Lung (tissue), 11 donors: ENCODE measurements at regions not wholly inside any gene's neighbourhood (a gene's known extent, or its start where the extent isn't known, plus 50 kb on each side); places are given as distances from the start of the nearest gene placed in this dataset.

Source experiments
- ATAC-seq: fragments of 200-7000 bp; cut with Tn5 transposase; one replicate; pipeline ENCODE4 v1.9.1; 2020; ENCODE audit warnings: moderate number of reproducible peaks; ENCODE audit not compliant: insufficient read depth, low FRiP score
- DNase-seq, 3 donors: peaks; one replicate each; pipeline ENCODE4 v3.0.0-alpha.2; 2013 to 2017
- H3K27ac ChIP-seq, 2 donors: one replicate each; pipeline ENCODE4 v1.5.1; 2013; ENCODE audit warnings: mild to moderate bottlenecking in 2 of 2, moderate library complexity in 2 of 2, control low read depth in 1 of 2, inconsistent platforms in 1 of 2, low read depth in 1 of 2, low read length in 1 of 2
- H3K27me3 ChIP-seq, 3 donors: one replicate each; pipeline ENCODE4 v1.5.1; 2013; ENCODE audit warnings: low read length in 2 of 3; ENCODE audit not compliant: control insufficient read depth in 3 of 3, insufficient read depth in 3 of 3
- H3K36me3 ChIP-seq, 4 donors: one replicate each; pipeline ENCODE4 v1.5.1; 2013; ENCODE audit warnings: low read length in 4 of 4, mild to moderate bottlenecking in 1 of 4, moderate library complexity in 1 of 4; ENCODE audit not compliant: control insufficient read depth in 4 of 4, insufficient read depth in 4 of 4
- H3K4me1 ChIP-seq, 5 donors: one replicate each; pipeline ENCODE4 v1.5.1; 2013; ENCODE audit warnings: low read length in 5 of 5, mild to moderate bottlenecking in 2 of 5, moderate library complexity in 1 of 5; ENCODE audit not compliant: control insufficient read depth in 5 of 5, insufficient read depth in 5 of 5
- H3K4me3 ChIP-seq: one replicate; pipeline ENCODE4 v1.5.1; 2013; ENCODE audit warnings: mild to moderate bottlenecking, control low read depth, moderate library complexity
- H3K9ac ChIP-seq, 2 donors: one replicate each; pipeline ENCODE4 v1.5.1; 2013; ENCODE audit warnings: low read length in 2 of 2, control low read depth in 1 of 2; ENCODE audit not compliant: insufficient read depth in 1 of 2
- H3K9me3 ChIP-seq, 4 donors: one replicate each; pipeline ENCODE4 v1.5.1; 2013; ENCODE audit warnings: low read length in 3 of 4, mild to moderate bottlenecking in 1 of 4, moderate library complexity in 1 of 4; ENCODE audit not compliant: control insufficient read depth in 4 of 4, insufficient read depth in 3 of 4
- CTCF ChIP-seq: IDR thresholded peaks from 2 replicates; pipeline ENCODE4 v1.5.1; 2012; ENCODE audit warnings: mild to moderate bottlenecking; ENCODE audit errors: control extremely low read depth, extremely low read depth
- WGBS, 2 donors: extraction: QIAGEN DNeasy Blood & Tissue Kit; methylation state at CpG; one replicate each; pipeline ENCODE4 v1.1.7; 2013; 5-methylcytosine and 5-hydroxymethylcytosine counted together
- donor health status: control.
- donor health status: control.
- donor health status: Bipolar disorder and iron deficiency.
- donor health status: healthy.
- donor health status: DM: yes; HTN: yes; CAD: no.

- TF ChIP-seq CTCF = no peak
- Histone ChIP-seq H3K4me3 (no peak overlapping the region), H3K27me3 (no peaks in the 10 kb centered on the region), H3K9me3 (peaks cover 0 to 3% (median 0%) of the 10 kb centered on the region in 4 donors), H3K36me3 (no peaks in the 10 kb centered on the region), H3K9ac (no peak overlapping the region), H3K27ac (no peak overlapping the region), H3K4me1 (no peaks in the 10 kb centered on the region)
- DNase-seq (no peak), ATAC-seq (no peak)
These were observed 178.0 kb downstream of the NXNL2 start for GRCh38 chr9:88713010-88713409.

- TF ChIP-seq CTCF = no peak
- ATAC-seq = no peak
- no peak overlapping the region for H3K4me3 ChIP-seq
- H3K36me3 ChIP-seq = no peaks in the 10 kb centered on the region
- peaks cover 0 to 3% (median 0%) of the 10 kb centered on the region in 4 donors for H3K9me3 ChIP-seq
- H3K4me1 ChIP-seq = no peaks in the 10 kb centered on the region
- WGBS, 2 donors = 90 to 91% methylated on average over 2 of the region's 2 CpGs
- no peaks in the 10 kb centered on the region for H3K27me3 ChIP-seq
- no peak overlapping the region for H3K27ac ChIP-seq
- H3K9ac ChIP-seq = no peak overlapping the region
- DNase-seq = no peak
These were observed 181.8 kb downstream of the NXNL2 start for GRCh38 chr9:88716596-88717290.

- Histone ChIP-seq H3K27ac (no peak overlapping the region), H3K4me1 (peaks cover 0 to 4% (median 0%) of the 10 kb centered on the region in 5 donors), H3K4me3 (no peak overlapping the region), H3K9ac (no peak overlapping the region), H3K27me3 (no peaks in the 10 kb centered on the region), H3K36me3 (no peaks in the 10 kb centered on the region), H3K9me3 (no peaks in the 10 kb centered on the region)
- 79 to 88% methylated on average over 3 of the region's 3 CpGs for WGBS, 2 donors
- no peak for TF ChIP-seq CTCF
- DNase-seq (no peak), ATAC-seq (no peak)
These were observed 186.0 kb downstream of the NXNL2 start for GRCh38 chr9:88721025-88721424.
